ENCODE measurements at regions not wholly inside any gene's neighbourhood (a gene's known extent, or its start where the extent isn't known, plus 50 kb on each side); places are given as distances from the start of the nearest gene placed in this dataset.

GRCh38 chr21:28657566-28657965, 335.1 kb downstream of the LTN1 start:
- DNase-seq, result no peak

GRCh38 chr21:28655471-28655870, 337.2 kb downstream of the LTN1 start:
- no peak for DNase-seq

- no peak for DNase-seq
Measured at GRCh38 chr21:28654406-28654805, 338.3 kb downstream of the LTN1 start.

- DNase-seq, result no peak
Measured at GRCh38 chr21:28644762-28645161, 347.9 kb downstream of the LTN1 start.

- DNase-seq, result no peak
Measured at GRCh38 chr21:28642891-28643290, 349.8 kb downstream of the LTN1 start.

GRCh38 chr21:28641731-28642130, 350.9 kb downstream of the LTN1 start:
- DNase-seq, result no peak

GRCh38 chr21:28640326-28640725, 352.4 kb downstream of the LTN1 start:
- DNase-seq, result no peak

- no peak for DNase-seq
Measured at GRCh38 chr21:28639737-28640136, 352.9 kb downstream of the LTN1 start.

- peak in 1 of 56 donors; percentile 6 for DNase-seq
Measured at GRCh38 chr21:28636752-28637691, 355.7 kb downstream of the LTN1 start.

GRCh38 chr21:28635541-28635940, 357.1 kb downstream of the LTN1 start:
- DNase-seq, result no peak

- no peak for DNase-seq
Measured at GRCh38 chr21:28633839-28634555, 358.7 kb downstream of the LTN1 start.

- DNase-seq, result no peak
Measured at GRCh38 chr21:28632755-28633408, 359.8 kb downstream of the LTN1 start.

GRCh38 chr21:28627691-28628090, 365.0 kb downstream of the LTN1 start:
- no peak for DNase-seq

- DNase-seq, result no peak
Measured at GRCh38 chr21:28627261-28627660, 365.4 kb downstream of the LTN1 start.

GRCh38 chr21:28624626-28625025, 368.1 kb downstream of the LTN1 start:
- DNase-seq, result no peak

GRCh38 chr21:28617300-28617699, 375.4 kb downstream of the LTN1 start:
- no peak for DNase-seq

- DNase-seq, result no peak
Measured at GRCh38 chr21:28615276-28615675, 377.4 kb downstream of the LTN1 start.

- no peak for DNase-seq
Measured at GRCh38 chr21:28614791-28615190, 377.9 kb downstream of the LTN1 start.

GRCh38 chr21:28608646-28609045, 384.0 kb downstream of the LTN1 start:
- no peak for DNase-seq

- no peak for DNase-seq
Measured at GRCh38 chr21:28607545-28607944, 385.1 kb downstream of the LTN1 start.

GRCh38 chr21:28604946-28605537, 387.6 kb downstream of the LTN1 start:
- no peak for DNase-seq

- DNase-seq, result no peak
Measured at GRCh38 chr21:28602546-28602945, 390.1 kb downstream of the LTN1 start.
